Spleen (tissue), 7 donors: ENCODE measurements at regions not wholly inside any gene's neighbourhood (a gene's known extent, or its start where the extent isn't known, plus 50 kb on each side); places are given as distances from the start of the nearest gene placed in this dataset.

ENCODE experiments used
- POLR2AphosphoS5 ChIP-seq, 3 donors: sonication (generic); formaldehyde crosslinking; IDR thresholded peaks; one replicate each; pipeline ENCODE4 v1.5.1; 2017; ENCODE audit warnings: antibody characterized with exemption in 3 of 3
- TF ChIP-seq, protein P1 (sequence below), 11 experiments: fragments of 200-600 bp in 7 of 11; fragments of 450-650 bp in 4 of 11; sonication (generic) in 4 of 11; IDR thresholded peaks in 8 of 11; conservative IDR thresholded peaks in 3 of 11; 1 replicate in 7 of 11; 2 replicates in 4 of 11; pipeline versions ENCODE4 v1.4.0 to v1.8.0; 2016 to 2021; ENCODE audit warnings: antibody characterized with exemption in 11 of 11, inconsistent platforms in 4 of 11, mild to moderate bottlenecking in 1 of 11
- donor health status: DM: no; HTN: no; CAD: no; lungs with moderate emphysema.
- donor health status: DM: no; HTN: no; CAD: no.
- donor health status: DM: no; HTN: no; CAD: no.

DNA sequence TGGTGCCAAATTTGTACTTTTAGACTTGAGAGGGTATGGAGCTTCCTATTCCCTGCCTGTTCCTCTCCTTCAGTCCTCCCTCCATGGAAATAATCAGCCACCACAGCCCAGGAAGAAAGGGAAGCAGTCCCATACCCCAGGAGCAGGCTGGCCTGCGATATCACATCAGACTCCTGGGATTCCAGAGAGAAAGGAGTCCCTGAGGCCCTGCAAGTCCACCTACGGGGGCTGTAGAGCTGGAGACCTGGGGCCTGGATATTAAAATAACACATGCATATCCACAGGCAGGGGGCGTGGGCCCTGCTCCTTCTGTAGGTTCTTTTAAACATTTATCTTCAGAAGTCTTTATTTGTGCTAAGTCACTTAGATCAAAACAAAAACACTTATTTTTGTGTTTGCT, 117.2 kb downstream of the TMEM174 start:
- TF ChIP-seq, protein P1, sequence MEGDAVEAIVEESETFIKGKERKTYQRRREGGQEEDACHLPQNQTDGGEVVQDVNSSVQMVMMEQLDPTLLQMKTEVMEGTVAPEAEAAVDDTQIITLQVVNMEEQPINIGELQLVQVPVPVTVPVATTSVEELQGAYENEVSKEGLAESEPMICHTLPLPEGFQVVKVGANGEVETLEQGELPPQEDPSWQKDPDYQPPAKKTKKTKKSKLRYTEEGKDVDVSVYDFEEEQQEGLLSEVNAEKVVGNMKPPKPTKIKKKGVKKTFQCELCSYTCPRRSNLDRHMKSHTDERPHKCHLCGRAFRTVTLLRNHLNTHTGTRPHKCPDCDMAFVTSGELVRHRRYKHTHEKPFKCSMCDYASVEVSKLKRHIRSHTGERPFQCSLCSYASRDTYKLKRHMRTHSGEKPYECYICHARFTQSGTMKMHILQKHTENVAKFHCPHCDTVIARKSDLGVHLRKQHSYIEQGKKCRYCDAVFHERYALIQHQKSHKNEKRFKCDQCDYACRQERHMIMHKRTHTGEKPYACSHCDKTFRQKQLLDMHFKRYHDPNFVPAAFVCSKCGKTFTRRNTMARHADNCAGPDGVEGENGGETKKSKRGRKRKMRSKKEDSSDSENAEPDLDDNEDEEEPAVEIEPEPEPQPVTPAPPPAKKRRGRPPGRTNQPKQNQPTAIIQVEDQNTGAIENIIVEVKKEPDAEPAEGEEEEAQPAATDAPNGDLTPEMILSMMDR (IDR thresholded peaks at IDR 0.05 in 8 of 11, conservative IDR thresholded peaks at IDR 0.05 in 3 of 11) = no peak
- TF ChIP-seq POLR2AphosphoS5 (IDR thresholded peaks at IDR 0.05) = no peak
